Esophagus squamous epithelium (tissue), 4 donors: ENCODE measurements at regions not wholly inside any gene's neighbourhood (a gene's known extent, or its start where the extent isn't known, plus 50 kb on each side); places are given as distances from the start of the nearest gene placed in this dataset.

Experiments
- CTCF ChIP-seq, 6 experiments: fragments of 450-650 bp in 4 of 6; fragments of 200-600 bp in 2 of 6; sonication (generic) in 2 of 6; IDR thresholded peaks; one replicate each; pipeline ENCODE4 v1.5.1; 2016 to 2019; ENCODE audit warnings: antibody characterized with exemption in 6 of 6, mild to moderate bottlenecking in 4 of 6, moderate library complexity in 4 of 6
- POLR2A ChIP-seq, 4 donors: fragments of 450-650 bp; IDR thresholded peaks; one replicate each; pipeline ENCODE4 v1.6.1; 2017; ENCODE audit warnings: antibody characterized with exemption in 4 of 4, mild to moderate bottlenecking in 4 of 4, moderate library complexity in 3 of 4

- TF ChIP-seq CTCF (IDR thresholded peaks at IDR 0.05) (no peak), POLR2A (IDR thresholded peaks at IDR 0.05) (no peak)
Observed at GRCh38 chr20:59428006-59428405, 127.6 kb downstream of the EDN3 start.
